GM21529 (cell line): ENCODE measurements at regions not wholly inside any gene's neighbourhood (a gene's known extent, or its start where the extent isn't known, plus 50 kb on each side); places are given as distances from the start of the nearest gene placed in this dataset.

ENCODE experiments used
- ATAC-seq: cut with Tn5 transposase; IDR thresholded peaks from one replicate; pipeline ENCODE4 v1.9.1; 2021; ENCODE audit not compliant: unreplicated experiment

- no peak for ATAC-seq
These were observed 133.8 kb downstream of the TMEM38B start for GRCh38 chr9:105828171-105828570.

DNA sequence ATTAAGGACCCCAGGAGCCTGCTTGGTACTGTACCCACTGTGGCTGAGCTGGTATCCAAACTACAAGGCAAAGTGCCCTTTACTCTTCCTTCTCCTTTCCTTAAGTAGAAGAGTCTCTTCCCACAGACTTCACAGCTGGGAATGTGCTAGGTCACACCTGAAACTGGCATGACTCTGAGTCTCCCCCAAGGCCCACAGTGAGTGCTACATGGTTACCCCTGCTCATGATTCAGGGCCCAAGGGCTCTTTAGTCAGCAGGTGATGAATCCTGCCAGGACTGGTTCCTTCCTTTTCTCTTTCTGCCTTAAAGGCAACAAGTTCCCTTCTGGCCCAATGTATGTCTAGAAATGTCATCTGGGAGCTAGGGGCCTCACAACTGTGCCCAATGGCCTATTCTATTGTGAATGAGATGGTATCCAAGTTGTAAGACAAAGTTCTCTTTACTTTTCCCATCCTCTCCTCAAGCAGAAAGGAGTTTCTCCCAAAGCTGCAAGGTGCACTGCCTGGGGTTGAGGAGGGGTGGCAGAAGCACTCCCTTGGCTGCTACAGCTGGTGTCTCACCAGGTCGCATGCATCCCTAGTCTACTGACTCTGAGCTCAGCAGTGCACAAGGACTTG lies 134.4 kb downstream of the TMEM38B start:
- ATAC-seq, result no peak

GRCh38 chr9:105830461-105830860 lies 136.1 kb downstream of the TMEM38B start:
- no peak for ATAC-seq

- no peak for ATAC-seq
These were observed 137.9 kb downstream of the TMEM38B start for GRCh38 chr9:105832096-105832710.

- ATAC-seq, result no peak
These were observed 139.1 kb downstream of the TMEM38B start for GRCh38 chr9:105833271-105833975.

DNA sequence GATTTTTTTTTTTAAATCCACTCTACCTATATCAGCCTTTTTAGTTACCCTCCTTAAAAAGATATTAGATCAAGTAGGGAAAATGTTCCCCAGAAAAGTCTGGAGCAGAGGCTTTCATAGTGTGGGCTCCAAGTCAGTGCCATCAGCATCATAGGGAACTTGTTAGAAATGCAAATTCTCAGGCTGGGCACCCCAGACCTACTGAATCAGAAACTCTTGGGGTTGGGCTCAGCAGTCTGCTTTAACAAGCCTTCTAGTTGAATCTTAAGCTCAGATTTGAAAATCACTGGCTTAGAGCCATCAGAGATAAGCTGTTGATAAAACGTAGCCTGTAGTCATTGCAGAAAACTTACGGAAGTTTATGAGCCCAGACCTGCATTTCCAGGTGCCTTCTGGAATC lies 140.1 kb downstream of the TMEM38B start:
- ATAC-seq, result no peak

- ATAC-seq, result no peak
These were observed 141.4 kb downstream of the TMEM38B start for GRCh38 chr9:105835721-105836120.

- no peak for ATAC-seq
These were observed 142.8 kb downstream of the TMEM38B start for GRCh38 chr9:105836936-105837660.

GRCh38 chr9:105841562-105841961 lies 147.2 kb downstream of the TMEM38B start:
- ATAC-seq, result no peak

- no peak for ATAC-seq
These were observed 147.8 kb downstream of the TMEM38B start for GRCh38 chr9:105842023-105842644.

DNA sequence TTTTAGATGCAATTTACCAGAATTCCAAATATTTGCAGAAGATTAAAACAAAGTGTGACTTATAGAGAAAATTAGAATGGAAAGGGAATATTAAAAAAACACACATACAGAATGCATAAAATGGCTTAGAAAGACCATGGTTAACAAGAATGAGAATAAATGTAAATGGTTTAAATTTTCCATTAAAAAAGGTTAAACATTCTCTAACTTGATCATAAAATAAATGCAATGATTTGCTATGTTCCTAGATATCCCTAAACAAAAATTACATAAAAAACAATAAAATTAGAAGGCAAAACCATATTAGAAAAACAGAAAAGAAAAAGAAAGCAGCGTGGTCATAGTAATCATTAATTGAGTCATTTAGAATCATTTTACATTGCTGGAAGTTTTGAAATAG lies 152.5 kb downstream of the TMEM38B start:
- ATAC-seq, result no peak

GRCh38 chr9:105850852-105851500 lies 156.6 kb downstream of the TMEM38B start:
- no peak for ATAC-seq

DNA sequence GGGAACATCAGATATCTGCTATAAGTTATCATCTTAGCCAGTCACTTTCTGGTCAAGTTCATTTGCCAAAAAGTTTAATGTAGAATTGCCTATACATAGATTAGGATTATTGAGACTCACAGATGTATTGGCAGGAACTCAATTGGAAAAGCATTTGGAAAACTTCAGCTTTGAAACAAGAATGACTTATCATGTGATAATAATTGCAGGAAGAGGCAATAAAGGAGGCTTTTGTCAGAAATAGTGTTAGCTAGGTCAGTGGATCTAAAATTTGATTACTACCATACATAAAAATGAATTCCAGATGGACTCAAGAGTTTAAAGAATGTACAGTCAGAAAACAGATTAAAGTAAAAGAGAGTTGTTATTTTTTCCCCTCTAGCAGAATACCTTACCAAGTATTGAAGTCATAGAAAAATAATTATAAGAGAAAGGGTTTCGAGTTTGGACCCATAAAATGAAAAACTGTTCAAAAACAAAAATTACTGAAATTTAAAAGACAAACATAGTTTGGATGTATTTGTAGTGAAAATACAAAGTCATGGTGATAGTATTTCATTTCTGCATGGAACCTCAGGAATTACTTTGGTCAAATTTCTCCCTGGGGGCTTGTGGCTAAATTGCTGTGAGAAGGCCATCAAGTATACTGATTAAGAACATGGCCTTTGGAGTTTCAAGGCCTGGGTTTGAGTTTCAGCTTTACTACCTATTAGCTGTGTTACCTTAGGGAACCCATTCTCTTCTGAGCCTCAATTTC lies 159.9 kb downstream of the TMEM38B start:
- no peak for ATAC-seq

DNA sequence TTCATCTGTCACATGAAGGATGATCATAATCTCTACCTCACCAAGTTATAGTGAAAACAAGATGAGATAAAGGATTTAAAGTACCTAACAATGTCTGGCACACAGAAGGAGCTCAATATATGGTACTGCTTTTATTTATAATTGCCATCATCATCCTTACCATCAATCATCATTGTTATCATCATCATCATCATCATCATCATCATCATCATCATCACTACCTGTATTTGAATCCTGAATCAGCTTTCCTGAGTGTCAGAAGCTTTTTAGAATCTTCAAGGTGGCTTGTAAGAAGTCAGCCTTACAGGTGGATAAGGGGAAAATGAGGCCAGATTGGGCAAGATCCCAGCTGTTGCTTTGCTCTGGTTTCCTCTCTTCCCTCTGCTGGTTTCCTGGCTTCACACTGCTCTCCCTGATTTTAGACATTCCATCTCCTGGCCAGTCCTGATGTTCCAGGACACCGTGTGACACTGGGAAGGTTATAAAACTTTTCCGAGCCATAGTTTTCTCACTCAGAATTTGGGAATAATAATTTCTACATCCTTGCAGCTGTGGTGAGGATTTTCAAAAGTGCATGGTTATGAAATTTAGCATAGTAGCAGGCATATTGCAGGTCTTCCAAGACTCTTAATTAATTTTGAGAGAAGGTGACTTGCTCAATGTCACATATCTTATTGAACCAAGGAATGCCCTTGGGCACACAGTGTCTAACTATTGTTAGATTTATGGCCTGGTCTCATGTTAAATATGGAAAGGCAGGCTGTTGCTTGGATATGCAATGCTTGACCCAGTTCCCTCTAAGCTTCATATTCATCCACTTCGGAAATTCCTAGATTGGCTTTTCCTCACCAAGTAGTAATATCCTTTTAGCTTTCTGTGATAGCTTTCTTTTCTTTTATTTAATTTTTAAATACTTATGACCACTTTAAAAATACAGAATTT lies 160.7 kb downstream of the TMEM38B start:
- ATAC-seq, result no peak

GRCh38 chr9:105855987-105856386 lies 161.6 kb downstream of the TMEM38B start:
- ATAC-seq, result no peak

- peak; percentile 73 for ATAC-seq
These were observed 163.8 kb downstream of the TMEM38B start for GRCh38 chr9:105858006-105858690.

GRCh38 chr9:105858877-105859276 lies 164.5 kb downstream of the TMEM38B start:
- no peak for ATAC-seq

GRCh38 chr9:105859428-105860091 lies 165.2 kb downstream of the TMEM38B start:
- no peak for ATAC-seq
